ENCODE measurements at regions not wholly inside any gene's neighbourhood (a gene's known extent, or its start where the extent isn't known, plus 50 kb on each side); places are given as distances from the start of the nearest gene placed in this dataset.

- TF ChIP-seq CTCF (IDR thresholded peaks at IDR 0.05), result no peak
- TF ChIP-seq POLR2AphosphoS5 (IDR thresholded peaks at IDR 0.05), result no peak
Observed at GRCh38 chr2:139123795-139124194, 343.6 kb upstream of the NXPH2 start.

Data from upper lobe of left lung (tissue), 4 donors.